Hepatic stellate cell (primary cell): ENCODE measurements at regions not wholly inside any gene's neighbourhood (a gene's known extent, or its start where the extent isn't known, plus 50 kb on each side); places are given as distances from the start of the nearest gene placed in this dataset.

ENCODE experiments used
- DNase-seq: peaks from one replicate; pipeline ENCODE4 v3.0.0; 2011; ENCODE audit warnings: low spot score

DNA sequence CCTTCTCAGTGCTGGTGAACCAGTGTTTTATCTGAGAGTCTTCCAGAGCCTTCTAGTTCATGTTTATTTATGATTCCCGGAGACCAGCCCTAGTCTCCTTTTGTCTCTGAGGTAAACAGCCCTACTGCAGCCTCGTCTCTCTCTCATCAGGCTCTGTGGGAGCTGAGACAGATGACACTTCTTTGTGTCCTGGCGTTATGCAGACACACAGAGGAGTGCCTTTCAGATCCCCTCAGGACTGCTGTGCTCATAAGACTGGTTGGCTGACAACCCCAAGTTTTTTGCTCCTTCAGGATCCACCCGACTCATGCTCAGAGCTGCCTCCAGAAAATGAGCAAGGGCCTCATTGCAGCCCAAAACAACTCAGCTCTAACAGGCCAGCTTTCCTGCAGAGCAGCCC lies 523.8 kb upstream of the SPHKAP start:
- no peak for DNase-seq

GRCh38 chr2:228703152-228703551 lies 521.7 kb upstream of the SPHKAP start:
- DNase-seq = no peak

- no peak for DNase-seq
Observed at GRCh38 chr2:228701506-228701905, 520.0 kb upstream of the SPHKAP start.

GRCh38 chr2:228700638-228701037 lies 519.2 kb upstream of the SPHKAP start:
- no peak for DNase-seq

DNA sequence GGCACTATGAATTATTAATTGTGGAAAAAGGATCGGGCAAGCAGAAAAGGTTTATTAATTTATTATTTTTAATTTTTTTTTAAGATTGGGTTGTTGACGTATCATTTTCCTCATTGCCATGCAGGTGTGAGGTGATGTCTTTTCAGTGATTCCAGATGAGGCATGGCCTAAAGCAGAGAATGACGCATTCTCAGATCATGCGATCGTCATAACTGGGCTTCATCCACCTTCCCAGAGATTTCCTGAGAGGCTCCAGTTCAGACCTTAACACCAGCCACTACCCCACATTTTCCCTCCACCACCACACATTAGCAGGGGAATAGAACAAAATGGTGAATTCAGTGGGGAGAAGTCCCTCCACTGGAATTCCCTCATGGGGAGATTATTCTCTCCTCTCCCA lies 518.4 kb upstream of the SPHKAP start:
- no peak for DNase-seq

GRCh38 chr2:228699400-228699799 lies 517.9 kb upstream of the SPHKAP start:
- DNase-seq = no peak

DNA sequence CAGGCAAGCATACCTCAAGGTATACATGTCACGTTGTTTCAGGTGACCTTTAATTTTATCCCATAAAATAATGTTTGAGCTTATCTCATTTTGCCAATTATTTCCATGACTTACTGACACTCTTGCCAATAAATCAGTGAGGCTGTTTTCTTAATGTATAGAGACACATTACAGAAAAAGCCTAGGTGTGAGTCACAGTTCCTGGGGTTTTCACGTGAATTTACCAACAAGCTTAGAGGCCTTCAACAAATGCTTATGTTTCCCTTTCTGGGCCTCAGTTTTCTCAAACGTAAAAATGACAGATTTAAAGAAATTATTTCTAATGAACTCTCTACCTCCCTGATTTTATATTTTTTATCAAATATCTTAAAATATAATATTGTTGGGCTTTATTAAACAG lies 517.5 kb upstream of the SPHKAP start:
- no peak for DNase-seq

- no peak for DNase-seq
Observed at GRCh38 chr2:228697456-228697855, 516.0 kb upstream of the SPHKAP start.

GRCh38 chr2:228690681-228691080 lies 509.2 kb upstream of the SPHKAP start:
- no peak for DNase-seq

GRCh38 chr2:228689053-228689452 lies 507.6 kb upstream of the SPHKAP start:
- DNase-seq = no peak

DNA sequence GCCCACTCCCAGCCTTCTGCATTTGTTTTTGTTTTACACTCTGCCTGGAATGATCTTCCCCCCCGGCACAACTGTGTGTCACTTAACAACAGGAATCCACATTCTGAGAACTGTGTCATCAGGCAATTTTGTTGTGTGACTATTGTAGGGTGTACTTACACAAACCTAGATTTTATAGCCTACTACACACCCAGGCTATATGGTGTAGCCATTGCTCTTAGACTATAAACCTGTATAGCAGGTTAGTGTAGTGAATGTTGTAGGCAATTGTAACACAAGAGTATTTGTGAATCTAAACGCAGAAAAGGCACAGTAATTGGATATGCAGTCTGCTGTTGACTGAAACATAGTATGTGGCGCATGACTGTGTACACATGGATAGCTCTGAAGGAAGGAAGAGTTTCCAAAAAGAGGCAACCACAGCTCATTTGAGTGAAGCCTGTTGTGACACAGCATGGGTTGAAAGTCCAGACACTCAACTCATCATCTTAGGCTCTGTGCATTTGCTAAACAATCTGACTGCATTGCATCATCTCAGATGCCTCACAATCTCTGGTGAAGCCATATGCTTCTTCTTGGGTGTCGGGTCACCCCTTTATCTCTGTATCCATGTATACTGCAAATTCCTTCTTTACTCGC lies 506.6 kb upstream of the SPHKAP start:
- DNase-seq = no peak

- no peak for DNase-seq
Observed at GRCh38 chr2:228681979-228682378, 500.5 kb upstream of the SPHKAP start.

- DNase-seq = peak; percentile 17
Observed at GRCh38 chr2:228681426-228681825, 499.9 kb upstream of the SPHKAP start.

DNA sequence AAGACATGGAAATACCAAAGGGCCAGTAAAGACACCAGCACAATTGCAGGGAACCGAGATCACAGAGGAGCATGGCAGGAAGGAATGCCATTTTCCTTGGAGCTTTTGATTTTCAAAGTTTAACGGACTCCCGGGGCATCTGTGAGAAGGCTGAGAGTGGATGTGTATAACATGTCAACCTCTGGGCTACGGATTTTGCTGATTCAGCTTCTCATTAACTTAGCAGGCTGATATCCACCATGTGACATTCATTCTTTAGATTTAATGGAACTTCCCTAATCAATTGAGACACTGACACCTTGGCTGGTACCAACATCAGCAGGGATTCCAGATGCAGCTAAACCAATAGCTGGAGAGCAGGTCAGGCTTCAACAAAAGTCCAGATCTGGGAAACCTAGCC lies 496.6 kb upstream of the SPHKAP start:
- no peak for DNase-seq

DNA sequence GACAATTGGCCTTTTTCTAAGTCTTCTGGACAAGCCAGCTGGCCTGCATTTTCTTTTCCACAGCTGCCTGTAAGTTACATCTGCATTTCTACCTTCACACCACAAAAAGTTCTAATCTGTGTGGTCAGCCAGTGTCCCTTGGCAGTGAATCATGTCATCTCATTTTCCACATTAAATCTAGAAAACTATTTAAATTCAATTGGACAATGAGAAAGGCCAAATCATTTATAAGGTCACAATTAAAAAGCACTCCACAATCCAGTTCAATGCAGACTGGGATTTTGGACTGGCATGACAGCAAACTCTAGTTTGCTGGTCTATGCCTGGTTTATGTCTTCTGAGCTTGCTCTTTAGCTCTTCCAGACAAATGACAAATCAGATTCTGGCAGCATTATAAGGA lies 494.2 kb upstream of the SPHKAP start:
- DNase-seq = no peak

DNA sequence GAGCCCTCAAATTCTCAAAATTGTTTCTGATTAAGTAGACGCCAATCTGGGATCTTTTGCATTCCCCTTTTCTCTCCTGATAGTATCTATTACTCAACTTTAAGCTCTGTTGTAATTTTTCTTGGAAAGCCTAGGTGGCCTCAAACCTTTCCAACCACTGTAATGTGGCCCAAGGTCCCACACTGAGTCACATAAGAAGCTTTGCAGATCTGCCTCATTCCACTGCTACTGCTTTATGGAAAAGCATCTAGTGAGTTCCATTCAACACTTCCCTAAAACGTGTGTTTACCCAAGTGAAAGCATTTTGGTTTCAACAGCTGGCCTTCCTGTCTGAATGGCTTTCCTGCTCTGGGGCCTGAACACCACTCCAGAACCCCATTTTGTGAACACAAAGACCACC lies 493.6 kb upstream of the SPHKAP start:
- no peak for DNase-seq

DNA sequence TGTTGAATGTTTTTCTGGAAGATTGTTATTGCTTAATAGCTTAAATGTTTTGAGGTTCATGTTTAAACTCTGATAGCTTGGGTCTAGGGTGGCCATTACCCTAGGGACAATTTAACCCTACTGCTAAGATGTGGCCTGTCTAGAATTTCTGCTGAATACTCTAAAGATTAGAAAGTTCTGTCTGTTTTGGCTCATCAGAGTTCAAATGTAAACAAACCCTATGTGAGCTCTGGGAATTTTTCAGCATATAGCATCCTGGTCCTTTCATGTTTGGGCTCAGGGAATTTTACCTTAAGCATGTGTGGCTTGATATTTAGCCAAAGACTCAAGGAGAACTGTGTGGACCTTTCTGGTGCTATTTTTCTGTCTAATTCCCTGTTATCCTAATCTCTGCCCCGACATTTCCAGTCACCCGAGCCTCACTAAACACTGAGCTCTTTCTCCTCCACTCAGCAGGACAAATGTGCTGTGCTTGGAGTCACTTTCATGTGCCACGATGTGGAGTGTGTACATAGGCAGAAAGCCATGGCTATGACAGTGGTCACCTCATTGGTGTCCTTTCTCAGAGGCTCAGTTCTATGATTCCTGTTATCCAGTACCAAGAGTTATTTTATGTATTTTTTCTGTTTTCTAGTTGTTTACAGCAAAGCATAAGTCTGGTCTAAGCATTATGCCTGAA lies 492.5 kb upstream of the SPHKAP start:
- DNase-seq = no peak

GRCh38 chr2:228669690-228670089 lies 488.2 kb upstream of the SPHKAP start:
- no peak for DNase-seq

DNA sequence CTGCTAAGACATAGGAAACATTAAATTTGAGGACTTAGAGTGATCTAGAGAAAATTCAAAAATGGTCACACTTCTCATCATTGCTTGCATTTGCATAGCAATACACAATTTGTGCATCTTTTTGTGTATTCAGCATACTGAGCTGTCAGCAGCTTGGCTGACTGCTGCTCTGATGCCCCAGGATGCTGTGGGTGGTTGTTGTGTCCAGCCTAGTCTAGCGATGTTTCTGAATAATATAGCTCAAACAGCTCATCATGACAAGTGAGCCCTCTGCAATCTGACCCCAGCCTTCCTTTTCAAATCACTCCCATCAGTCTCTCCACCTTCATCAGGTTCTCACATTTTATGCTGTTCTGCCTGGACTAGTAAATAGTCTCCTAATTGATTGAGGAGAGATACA lies 483.7 kb upstream of the SPHKAP start:
- DNase-seq = no peak

- DNase-seq = peak; percentile 10
Observed at GRCh38 chr2:228658998-228659397, 477.5 kb upstream of the SPHKAP start.

DNA sequence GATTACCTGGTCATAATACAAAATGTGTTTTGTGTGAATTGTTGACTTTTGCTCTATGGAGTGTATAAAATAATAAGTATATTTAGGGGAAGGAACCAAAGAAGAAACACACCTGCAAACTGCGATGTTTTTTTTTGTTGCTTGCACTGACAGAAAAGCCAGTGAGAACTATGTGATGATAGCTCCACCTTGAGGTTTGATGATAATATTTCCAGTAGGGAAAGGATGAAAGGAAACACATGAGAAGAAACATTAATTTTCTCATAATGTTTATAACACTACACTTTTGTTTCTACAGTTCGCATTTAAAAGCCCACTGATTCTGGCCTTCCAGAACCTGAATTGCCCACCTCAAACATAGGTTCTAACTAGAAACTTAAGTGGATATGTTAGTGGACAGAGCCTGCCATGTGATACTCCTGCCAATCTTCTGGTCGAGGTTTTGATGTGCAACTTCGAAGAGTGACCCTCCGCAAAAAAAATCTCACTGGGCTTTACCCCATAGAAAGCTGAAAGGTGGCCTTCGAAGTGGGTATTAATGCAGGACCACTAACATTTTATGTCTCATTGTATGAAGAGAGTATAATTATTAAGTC lies 476.4 kb upstream of the SPHKAP start:
- no peak for DNase-seq

DNA sequence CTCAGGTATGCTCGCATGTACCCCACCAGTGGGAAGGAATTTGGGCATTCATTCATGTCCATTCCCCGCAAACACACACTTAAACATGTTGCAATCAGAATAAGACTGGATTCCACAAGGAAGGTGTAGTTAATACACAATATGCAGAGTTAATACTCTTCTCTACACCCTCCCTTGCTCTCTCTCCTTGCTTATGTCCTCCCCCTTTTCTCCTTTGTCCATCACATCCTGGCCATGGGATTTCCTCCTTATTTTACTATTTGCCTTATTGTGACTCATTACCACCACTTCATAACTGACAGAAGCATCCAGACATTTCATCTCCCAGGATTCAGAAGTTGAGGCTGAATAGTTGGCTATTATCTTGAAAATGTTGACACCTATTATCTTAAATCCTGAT lies 473.8 kb upstream of the SPHKAP start:
- no peak for DNase-seq

- DNase-seq = no peak
Observed at GRCh38 chr2:228654707-228655106, 473.2 kb upstream of the SPHKAP start.

GRCh38 chr2:228653884-228654283 lies 472.4 kb upstream of the SPHKAP start:
- no peak for DNase-seq
